ENCODE measurements at regions not wholly inside any gene's neighbourhood (a gene's known extent, or its start where the extent isn't known, plus 50 kb on each side); places are given as distances from the start of the nearest gene placed in this dataset.
"Not testable (repeated sequence)": the region's sequence is repeated elsewhere in the genome, so short reads cannot be mapped to it uniquely, and the experiment has no call there.

DNA sequence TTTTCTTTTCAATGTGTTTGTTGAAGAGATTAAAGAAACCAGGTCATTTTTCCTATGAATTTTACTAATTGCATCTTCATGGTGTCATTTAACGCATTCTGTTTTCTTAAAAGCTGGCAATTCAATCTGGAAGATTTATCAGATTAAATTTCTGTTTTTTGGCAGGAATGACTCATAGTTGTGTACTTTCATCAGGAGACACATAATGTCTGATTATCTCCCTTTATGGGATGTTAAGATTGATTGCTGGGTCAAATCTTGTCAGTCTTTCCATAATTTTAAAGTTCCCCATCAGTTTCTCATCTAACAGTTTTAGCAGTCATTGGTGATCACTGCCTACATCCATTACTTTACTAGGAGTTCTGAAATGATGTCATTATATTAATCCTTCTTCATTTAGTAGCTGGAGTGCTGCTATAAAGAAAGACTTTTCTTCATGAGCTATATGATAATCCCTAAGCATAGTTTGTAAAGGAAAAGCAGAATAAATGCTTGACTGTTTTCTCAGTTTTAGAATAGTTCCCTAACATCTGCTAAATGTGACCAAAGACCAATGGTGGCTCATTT lies 72.8 kb upstream of the MAP10 start:
- H3K9me3 ChIP-seq (ENCODE audit: severe bottlenecking), result no peaks in the 10 kb centered on the region
- no peak overlapping the region for H3K4me3 ChIP-seq (ENCODE audit: low read depth, low read length)
- no peaks in the 10 kb centered on the region for H3K36me3 ChIP-seq
- H3K27ac ChIP-seq, result no peak overlapping the region
- TF ChIP-seq, protein P1, sequence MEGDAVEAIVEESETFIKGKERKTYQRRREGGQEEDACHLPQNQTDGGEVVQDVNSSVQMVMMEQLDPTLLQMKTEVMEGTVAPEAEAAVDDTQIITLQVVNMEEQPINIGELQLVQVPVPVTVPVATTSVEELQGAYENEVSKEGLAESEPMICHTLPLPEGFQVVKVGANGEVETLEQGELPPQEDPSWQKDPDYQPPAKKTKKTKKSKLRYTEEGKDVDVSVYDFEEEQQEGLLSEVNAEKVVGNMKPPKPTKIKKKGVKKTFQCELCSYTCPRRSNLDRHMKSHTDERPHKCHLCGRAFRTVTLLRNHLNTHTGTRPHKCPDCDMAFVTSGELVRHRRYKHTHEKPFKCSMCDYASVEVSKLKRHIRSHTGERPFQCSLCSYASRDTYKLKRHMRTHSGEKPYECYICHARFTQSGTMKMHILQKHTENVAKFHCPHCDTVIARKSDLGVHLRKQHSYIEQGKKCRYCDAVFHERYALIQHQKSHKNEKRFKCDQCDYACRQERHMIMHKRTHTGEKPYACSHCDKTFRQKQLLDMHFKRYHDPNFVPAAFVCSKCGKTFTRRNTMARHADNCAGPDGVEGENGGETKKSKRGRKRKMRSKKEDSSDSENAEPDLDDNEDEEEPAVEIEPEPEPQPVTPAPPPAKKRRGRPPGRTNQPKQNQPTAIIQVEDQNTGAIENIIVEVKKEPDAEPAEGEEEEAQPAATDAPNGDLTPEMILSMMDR (IDR thresholded peaks at IDR 0.05; ENCODE audit: low read depth, low read length), result no peak
- no peaks in the 10 kb centered on the region for H3K27me3 ChIP-seq (ENCODE audit: insufficient read depth, low read depth, severe bottlenecking)
- no peak for DNase-seq

GRCh38 chr1:232737917-232738316 lies 67.3 kb upstream of the MAP10 start:
- no peak for DNase-seq
- TF ChIP-seq, protein P1 (IDR thresholded peaks at IDR 0.05; ENCODE audit: low read depth, low read length), result no peak
- H3K27me3 ChIP-seq (ENCODE audit: insufficient read depth, low read depth, severe bottlenecking), result no peaks in the 10 kb centered on the region
- H3K4me3 ChIP-seq (ENCODE audit: low read depth, low read length), result no peak overlapping the region
- H3K9me3 ChIP-seq (ENCODE audit: severe bottlenecking), result no peaks in the 10 kb centered on the region
- no peak overlapping the region for H3K27ac ChIP-seq
- H3K36me3 ChIP-seq, result no peaks in the 10 kb centered on the region

GRCh38 chr1:232743999-232744398 lies 61.2 kb upstream of the MAP10 start:
- no peaks in the 10 kb centered on the region for H3K27me3 ChIP-seq (ENCODE audit: insufficient read depth, low read depth, severe bottlenecking)
- TF ChIP-seq, protein P1 (IDR thresholded peaks at IDR 0.05; ENCODE audit: low read depth, low read length), result no peak
- no peaks in the 10 kb centered on the region for H3K36me3 ChIP-seq
- no peak overlapping the region for H3K4me3 ChIP-seq (ENCODE audit: low read depth, low read length)
- H3K27ac ChIP-seq, result no peak overlapping the region
- DNase-seq, result no peak
- peaks cover 15% of the 10 kb centered on the region for H3K9me3 ChIP-seq (ENCODE audit: severe bottlenecking)

DNA sequence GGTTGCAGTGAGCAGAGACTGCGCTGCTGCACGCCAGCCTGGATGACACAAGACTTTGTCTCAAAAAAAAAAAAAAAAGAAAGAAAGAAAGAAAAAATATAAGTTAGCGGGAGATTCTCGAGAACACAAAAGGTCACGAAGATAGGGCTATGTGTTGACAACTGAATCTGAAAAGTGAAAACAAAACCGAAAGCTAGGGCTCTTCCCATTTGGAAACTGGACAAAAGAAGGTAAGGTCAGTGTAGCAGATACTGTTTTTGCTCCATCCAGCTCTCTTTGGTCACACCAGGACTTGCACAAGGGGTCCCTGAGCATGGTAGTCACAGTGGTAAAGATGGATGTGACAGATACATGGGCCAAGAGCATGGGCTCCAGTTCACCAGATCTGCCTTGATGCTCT lies 60.4 kb upstream of the MAP10 start:
- TF ChIP-seq, protein P1 (IDR thresholded peaks at IDR 0.05; ENCODE audit: low read depth, low read length), result no peak
- H3K27me3 ChIP-seq (ENCODE audit: insufficient read depth, low read depth, severe bottlenecking), result no peaks in the 10 kb centered on the region
- DNase-seq, result no peak

GRCh38 chr1:232745698-232746097 lies 59.5 kb upstream of the MAP10 start:
- H3K9me3 ChIP-seq (ENCODE audit: severe bottlenecking), result peaks cover 21% of the 10 kb centered on the region
- H3K4me3 ChIP-seq (ENCODE audit: low read depth, low read length); H3K36me3 ChIP-seq; H3K27ac ChIP-seq; DNase-seq; H3K27me3 ChIP-seq (ENCODE audit: insufficient read depth, low read depth, severe bottlenecking): not testable (repeated sequence)

More for the DNA sequence above, 60.4 kb upstream of the MAP10 start:
- Histone ChIP-seq H3K9me3 (ENCODE audit: severe bottlenecking) (peaks cover 21% of the 10 kb centered on the region), H3K4me3 (ENCODE audit: low read depth, low read length) (no peak overlapping the region), H3K36me3 (no peaks in the 10 kb centered on the region), H3K27ac (no peak overlapping the region)

DNA sequence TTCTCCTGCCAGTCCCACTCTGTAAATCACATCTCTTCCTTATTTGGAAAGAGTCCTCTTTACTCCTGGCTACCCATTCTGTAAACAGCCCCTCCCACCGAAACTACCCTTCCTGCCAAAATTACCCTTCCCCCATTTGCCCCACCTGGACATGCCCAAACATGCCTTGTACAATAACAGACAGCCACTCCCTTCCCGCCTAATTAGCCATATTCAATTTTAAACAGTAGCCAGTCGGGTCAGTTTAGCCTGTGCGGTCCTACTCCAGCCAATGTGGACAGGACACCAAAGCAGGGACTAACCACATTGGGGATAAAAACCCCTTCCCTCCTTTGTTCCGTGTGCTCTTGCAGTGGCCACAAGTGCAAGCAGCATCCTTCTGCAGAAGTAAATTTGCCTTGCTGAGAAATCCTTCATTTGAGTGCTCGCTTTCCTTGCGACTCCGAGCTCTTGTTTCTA lies 56.3 kb upstream of the MAP10 start:
- no peak for DNase-seq
- Histone ChIP-seq H3K4me3 (ENCODE audit: low read depth, low read length) (no peak overlapping the region), H3K9me3 (ENCODE audit: severe bottlenecking) (peaks cover 21% of the 10 kb centered on the region), H3K27ac (no peak overlapping the region), H3K36me3 (no peaks in the 10 kb centered on the region), H3K27me3 (ENCODE audit: insufficient read depth, low read depth, severe bottlenecking) (no peaks in the 10 kb centered on the region)
- TF ChIP-seq, protein P1 (IDR thresholded peaks at IDR 0.05; ENCODE audit: low read depth, low read length), result no peak
